Left lung (tissue), 4 donors: ENCODE measurements at regions not wholly inside any gene's neighbourhood (a gene's known extent, or its start where the extent isn't known, plus 50 kb on each side); places are given as distances from the start of the nearest gene placed in this dataset.

Source experiments
- ATAC-seq: fragments of 200-7000 bp; cut with Tn5 transposase; one replicate; pipeline ENCODE4 v1.9.1; 2020; ENCODE audit warnings: moderate library complexity
- DNase-seq, 4 donors: peaks; one replicate each; pipeline ENCODE4 v3.0.0-alpha.2; 2013 to 2020
- H3K27ac ChIP-seq, 2 donors: fragments of 200-600 bp; sonication (generic) in 1 of 2; one replicate each; pipeline versions ENCODE4 v1.5.0 to v1.8.0; 2020 to 2021
- H3K27me3 ChIP-seq, 2 donors: fragments of 200-600 bp; sonication (generic) in 1 of 2; one replicate each; pipeline versions ENCODE4 v1.5.0 to v1.8.0; 2020 to 2021
- H3K36me3 ChIP-seq, 2 donors: fragments of 200-600 bp; sonication (generic) in 1 of 2; one replicate each; pipeline versions ENCODE4 v1.5.0 to v1.8.0; 2020 to 2021
- H3K4me1 ChIP-seq, 2 donors: fragments of 200-600 bp; one replicate each; pipeline ENCODE4 v1.8.0; 2021
- H3K4me3 ChIP-seq, 2 donors: fragments of 200-600 bp; sonication (generic) in 1 of 2; one replicate each; pipeline versions ENCODE4 v1.5.0 to v1.8.0; 2020 to 2021; ENCODE audit warnings: mild to moderate bottlenecking in 1 of 2
- H3K9me3 ChIP-seq, 2 donors: fragments of 200-600 bp; sonication (generic) in 1 of 2; one replicate each; pipeline versions ENCODE4 v1.5.0 to v1.8.0; 2020 to 2021
- intact Hi-C, 2 donors: fragments of 100-400 bp; cut with DNase I; formaldehyde crosslinking; loops; one replicate each; pipeline versions ENCODE4 v1.11.2 to v1.14.2; 2022
- TF ChIP-seq, protein P1 (sequence below), 2 donors: fragments of 200-600 bp; sonication (generic) in 1 of 2; IDR thresholded peaks; one replicate each; pipeline versions ENCODE4 v1.5.0 to v1.8.0; 2021; ENCODE audit warnings: antibody characterized with exemption in 2 of 2
- donor health status: DM: no; HTN: yes; CAD: no.
- donor health status: DM: no; HTN: no; CAD: no.

DNA sequence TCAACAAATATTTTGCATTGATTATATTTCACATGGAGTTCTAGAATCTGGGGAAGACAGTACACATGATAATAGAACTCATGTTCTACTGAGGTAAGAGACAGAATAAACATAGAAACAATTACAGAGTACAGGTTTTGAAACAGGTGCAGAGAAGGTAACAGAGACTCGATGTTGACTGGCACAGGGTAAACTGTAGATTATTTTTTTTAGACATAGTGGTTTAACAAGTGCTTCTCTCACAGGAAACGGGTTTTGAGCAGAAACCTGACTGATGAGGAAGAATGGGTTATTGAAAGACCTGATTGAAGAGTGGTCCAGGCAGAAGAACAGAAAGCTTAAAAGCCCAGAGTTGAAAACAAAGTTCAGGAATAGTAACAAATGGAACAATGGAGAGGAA is 1002.5 kb upstream of the FAM98A start:
- no peak overlapping the region for H3K4me3 ChIP-seq
- no peak for ATAC-seq
- H3K4me1 ChIP-seq, result no peaks in the 10 kb centered on the region
- no peaks in the 10 kb centered on the region for H3K27me3 ChIP-seq
- intact Hi-C loops, result no loop called here
- no peak overlapping the region for H3K27ac ChIP-seq
- no peaks in the 10 kb centered on the region for H3K9me3 ChIP-seq
- TF ChIP-seq, protein P1, sequence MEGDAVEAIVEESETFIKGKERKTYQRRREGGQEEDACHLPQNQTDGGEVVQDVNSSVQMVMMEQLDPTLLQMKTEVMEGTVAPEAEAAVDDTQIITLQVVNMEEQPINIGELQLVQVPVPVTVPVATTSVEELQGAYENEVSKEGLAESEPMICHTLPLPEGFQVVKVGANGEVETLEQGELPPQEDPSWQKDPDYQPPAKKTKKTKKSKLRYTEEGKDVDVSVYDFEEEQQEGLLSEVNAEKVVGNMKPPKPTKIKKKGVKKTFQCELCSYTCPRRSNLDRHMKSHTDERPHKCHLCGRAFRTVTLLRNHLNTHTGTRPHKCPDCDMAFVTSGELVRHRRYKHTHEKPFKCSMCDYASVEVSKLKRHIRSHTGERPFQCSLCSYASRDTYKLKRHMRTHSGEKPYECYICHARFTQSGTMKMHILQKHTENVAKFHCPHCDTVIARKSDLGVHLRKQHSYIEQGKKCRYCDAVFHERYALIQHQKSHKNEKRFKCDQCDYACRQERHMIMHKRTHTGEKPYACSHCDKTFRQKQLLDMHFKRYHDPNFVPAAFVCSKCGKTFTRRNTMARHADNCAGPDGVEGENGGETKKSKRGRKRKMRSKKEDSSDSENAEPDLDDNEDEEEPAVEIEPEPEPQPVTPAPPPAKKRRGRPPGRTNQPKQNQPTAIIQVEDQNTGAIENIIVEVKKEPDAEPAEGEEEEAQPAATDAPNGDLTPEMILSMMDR (IDR thresholded peaks at IDR 0.05), result no peak
- no peak for DNase-seq
- no peaks in the 10 kb centered on the region for H3K36me3 ChIP-seq

DNA sequence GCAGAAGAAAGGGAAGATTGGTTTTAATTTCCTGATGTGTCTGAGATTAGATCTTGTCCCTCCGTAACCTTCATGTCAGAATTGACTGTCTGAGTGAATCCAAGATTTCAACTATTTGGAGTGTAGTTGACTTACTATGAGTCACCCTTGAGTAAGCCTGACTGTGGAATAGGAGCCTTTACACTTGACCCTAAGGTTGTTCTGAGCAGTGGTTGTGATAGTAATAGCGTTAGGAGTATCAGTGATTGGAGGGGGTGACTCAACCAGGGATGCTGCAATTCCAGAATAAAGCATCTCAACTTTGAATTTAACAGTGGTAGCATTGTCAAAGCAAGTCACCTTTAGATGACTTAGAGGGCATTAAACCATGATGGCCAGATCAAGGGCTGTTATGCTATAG is 979.5 kb upstream of the FAM98A start:
- TF ChIP-seq, protein P1 (IDR thresholded peaks at IDR 0.05), result no peak
- DNase-seq (no peak), ATAC-seq (no peak)
- Histone ChIP-seq H3K4me3 (no peak overlapping the region), H3K4me1 (no peaks in the 10 kb centered on the region), H3K27ac (no peak overlapping the region), H3K27me3 (no peaks in the 10 kb centered on the region), H3K9me3 (no peaks in the 10 kb centered on the region), H3K36me3 (no peaks in the 10 kb centered on the region)
- intact Hi-C loops, result no loop called here

DNA sequence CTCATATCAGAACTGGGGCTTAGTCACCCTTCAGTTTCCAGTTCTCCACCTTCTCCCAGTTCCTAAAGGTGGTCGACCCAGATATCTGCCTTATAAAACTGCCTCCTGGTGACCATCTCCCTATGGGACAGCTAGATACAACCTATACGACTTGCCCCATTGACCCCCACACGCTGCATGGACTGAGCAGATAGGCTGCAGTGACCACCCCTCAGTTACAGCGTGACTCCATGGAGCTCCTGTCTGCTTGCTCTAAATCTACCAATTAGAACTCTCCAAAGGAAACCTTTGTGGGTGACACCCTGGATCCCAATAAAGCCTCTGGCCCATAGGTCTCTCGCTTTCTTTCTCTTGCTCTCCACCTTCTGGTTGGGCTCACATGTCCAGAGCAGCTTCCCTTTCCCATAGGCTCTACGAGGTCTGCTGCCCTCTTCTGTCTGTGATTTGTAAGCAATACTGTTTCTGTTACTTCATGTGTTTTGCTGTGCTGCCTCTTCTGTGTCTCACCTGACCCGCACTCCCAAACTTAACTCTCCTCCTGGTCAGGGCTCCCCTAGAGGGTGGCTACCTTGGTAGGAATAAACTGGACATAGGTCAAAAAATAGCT is 971.3 kb upstream of the FAM98A start:
- Histone ChIP-seq H3K27ac (no peak overlapping the region), H3K36me3 (no peaks in the 10 kb centered on the region), H3K9me3 (no peaks in the 10 kb centered on the region), H3K4me3 (no peak overlapping the region), H3K27me3 (no peaks in the 10 kb centered on the region), H3K4me1 (no peaks in the 10 kb centered on the region)
- intact Hi-C loops, result no loop called here
- ATAC-seq (peak; percentile 88), DNase-seq (peak in 1 of 4 donors; percentile 45)
- TF ChIP-seq, protein P1 (IDR thresholded peaks at IDR 0.05), result peak in 1 of 2 donors; percentile 22

DNA sequence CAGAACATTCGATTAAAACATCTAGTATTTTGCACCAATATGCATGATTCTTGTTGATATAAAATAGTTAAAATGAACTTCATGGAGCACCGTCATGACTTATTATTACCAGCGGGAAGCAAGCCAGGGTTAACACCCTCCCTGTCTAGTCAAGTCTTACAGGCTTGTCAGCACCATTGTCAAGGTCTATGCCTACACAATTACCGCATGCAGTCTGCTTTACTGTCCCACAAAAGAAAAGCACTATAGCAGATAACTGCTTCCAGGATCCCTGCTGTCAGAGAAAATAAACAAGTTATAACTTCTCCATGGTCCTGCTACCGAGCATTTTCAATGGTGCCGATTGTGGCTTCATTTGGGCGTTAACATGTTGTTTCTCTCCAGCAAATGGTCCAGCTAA is 968.0 kb upstream of the FAM98A start:
- Histone ChIP-seq H3K4me3 (no peak overlapping the region), H3K9me3 (no peaks in the 10 kb centered on the region), H3K36me3 (no peaks in the 10 kb centered on the region), H3K27ac (no peak overlapping the region), H3K27me3 (no peaks in the 10 kb centered on the region), H3K4me1 (no peaks in the 10 kb centered on the region)
- no peak for ATAC-seq
- TF ChIP-seq, protein P1 (IDR thresholded peaks at IDR 0.05), result no peak
- no peak for DNase-seq
- intact Hi-C loops, result no loop called here

DNA sequence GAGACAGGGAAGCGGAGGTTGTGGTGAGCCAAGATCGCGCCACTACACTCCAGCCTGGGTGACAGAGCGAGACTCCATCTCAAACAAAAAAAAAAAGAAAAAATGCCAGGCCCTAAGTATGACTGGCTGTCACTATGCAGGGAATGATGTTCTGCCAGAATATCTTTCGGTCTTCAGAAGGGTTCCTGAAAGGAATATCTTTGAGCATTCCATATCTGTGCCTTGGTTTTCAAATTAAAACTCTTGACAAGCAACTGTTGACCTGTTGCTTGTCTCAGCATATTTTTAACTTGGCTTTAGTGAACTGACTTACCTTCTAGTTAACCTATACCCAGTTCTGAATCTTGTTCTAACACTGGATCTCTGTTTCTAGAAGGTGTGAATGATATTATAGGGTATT is 953.2 kb upstream of the FAM98A start:
- TF ChIP-seq, protein P1 (IDR thresholded peaks at IDR 0.05), result no peak
- Histone ChIP-seq H3K27me3 (no peaks in the 10 kb centered on the region), H3K4me3 (no peak overlapping the region), H3K4me1 (no peaks in the 10 kb centered on the region), H3K27ac (no peak overlapping the region), H3K36me3 (no peaks in the 10 kb centered on the region), H3K9me3 (peaks cover 0 to 8% of the 10 kb centered on the region in 2 donors)
- intact Hi-C loops, result no loop called here
- DNase-seq (no peak), ATAC-seq (no peak)
